ENCODE measurements at regions not wholly inside any gene's neighbourhood (a gene's known extent, or its start where the extent isn't known, plus 50 kb on each side); places are given as distances from the start of the nearest gene placed in this dataset.

DNA sequence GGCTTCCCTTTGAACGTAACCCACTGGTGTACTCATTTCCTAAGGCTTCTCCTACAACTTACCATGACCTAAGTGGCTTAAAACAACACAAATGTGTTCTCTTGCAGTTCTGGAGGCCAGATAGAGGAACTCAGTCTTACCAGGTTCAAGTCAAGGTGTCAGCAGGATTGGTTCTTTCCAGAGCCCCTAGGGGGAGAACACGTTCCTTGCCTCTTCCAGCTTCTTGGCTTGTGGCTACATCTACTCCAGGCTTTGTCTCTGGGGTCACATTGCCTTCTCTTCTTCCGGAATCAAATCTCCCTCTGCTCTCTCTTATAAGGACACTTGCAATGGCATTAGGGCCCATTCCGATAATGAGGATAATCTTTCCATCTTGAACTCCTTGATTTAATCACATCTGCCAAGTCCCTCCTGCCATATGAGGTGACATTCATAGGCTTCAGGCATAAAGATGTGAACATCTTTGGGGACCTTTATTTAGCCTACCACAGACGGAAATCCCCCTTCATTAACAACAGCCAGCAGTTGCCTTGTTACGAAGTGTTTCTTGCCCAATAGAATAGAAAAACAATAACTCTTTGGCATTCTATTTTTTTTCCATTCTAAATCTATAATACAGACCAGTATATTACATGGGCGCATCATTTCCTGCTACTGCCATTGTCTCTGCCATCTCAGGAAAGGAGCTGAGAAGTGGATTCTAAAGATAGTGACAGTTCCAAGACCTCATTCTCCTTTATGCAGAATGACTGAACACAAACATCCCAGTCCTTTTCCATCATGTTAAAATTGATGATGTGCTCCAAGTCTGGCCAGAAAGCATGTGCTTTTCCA lies 362.0 kb downstream of the ZNF521 start:
- TF ChIP-seq, protein P1, sequence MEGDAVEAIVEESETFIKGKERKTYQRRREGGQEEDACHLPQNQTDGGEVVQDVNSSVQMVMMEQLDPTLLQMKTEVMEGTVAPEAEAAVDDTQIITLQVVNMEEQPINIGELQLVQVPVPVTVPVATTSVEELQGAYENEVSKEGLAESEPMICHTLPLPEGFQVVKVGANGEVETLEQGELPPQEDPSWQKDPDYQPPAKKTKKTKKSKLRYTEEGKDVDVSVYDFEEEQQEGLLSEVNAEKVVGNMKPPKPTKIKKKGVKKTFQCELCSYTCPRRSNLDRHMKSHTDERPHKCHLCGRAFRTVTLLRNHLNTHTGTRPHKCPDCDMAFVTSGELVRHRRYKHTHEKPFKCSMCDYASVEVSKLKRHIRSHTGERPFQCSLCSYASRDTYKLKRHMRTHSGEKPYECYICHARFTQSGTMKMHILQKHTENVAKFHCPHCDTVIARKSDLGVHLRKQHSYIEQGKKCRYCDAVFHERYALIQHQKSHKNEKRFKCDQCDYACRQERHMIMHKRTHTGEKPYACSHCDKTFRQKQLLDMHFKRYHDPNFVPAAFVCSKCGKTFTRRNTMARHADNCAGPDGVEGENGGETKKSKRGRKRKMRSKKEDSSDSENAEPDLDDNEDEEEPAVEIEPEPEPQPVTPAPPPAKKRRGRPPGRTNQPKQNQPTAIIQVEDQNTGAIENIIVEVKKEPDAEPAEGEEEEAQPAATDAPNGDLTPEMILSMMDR (IDR thresholded peaks at IDR 0.05) = no peak
- no peak for TF ChIP-seq POLR2A (IDR thresholded peaks at IDR 0.05)

Measured in uterus (tissue), 2 donors.